ENCODE measurements at regions not wholly inside any gene's neighbourhood (a gene's known extent, or its start where the extent isn't known, plus 50 kb on each side); places are given as distances from the start of the nearest gene placed in this dataset.

- H3K9me3 ChIP-seq, result no peaks in the 10 kb centered on the region
- H3K27me3 ChIP-seq, result no peaks in the 10 kb centered on the region
- intact Hi-C loops (cut with DNase I), result no loop called here
- no peaks in the 10 kb centered on the region for H3K4me1 ChIP-seq
- WGBS, 2 donors, result 56 to 67% methylated on average over 4 of the region's 4 CpGs
- H3K36me3 ChIP-seq, result no peaks in the 10 kb centered on the region
- TF ChIP-seq CTCF (IDR thresholded peaks at IDR 0.05) (no peak), POLR2A (IDR thresholded peaks at IDR 0.05) (no peak), EP300 (IDR thresholded peaks at IDR 0.05) (no peak), POLR2AphosphoS5 (IDR thresholded peaks at IDR 0.05) (no peak)
- no peak overlapping the region for H3K27ac ChIP-seq
- DNase-seq, result no peak
- H3K4me3 ChIP-seq, result no peak overlapping the region
Measured at GRCh38 chr4:102163404-102164140, 181.7 kb downstream of the SLC39A8 start.

- 85 to 88% methylated on average over 6 of the region's 6 CpGs for WGBS, 2 donors
- no peak for DNase-seq
- Histone ChIP-seq H3K9me3 (no peaks in the 10 kb centered on the region), H3K4me3 (no peak overlapping the region), H3K27me3 (no peaks in the 10 kb centered on the region), H3K4me1 (no peaks in the 10 kb centered on the region), H3K36me3 (no peaks in the 10 kb centered on the region), H3K27ac (no peak overlapping the region)
- TF ChIP-seq CTCF (IDR thresholded peaks at IDR 0.05) (no peak), POLR2AphosphoS5 (IDR thresholded peaks at IDR 0.05) (no peak), POLR2A (IDR thresholded peaks at IDR 0.05) (no peak), EP300 (IDR thresholded peaks at IDR 0.05) (no peak)
- intact Hi-C loops (cut with DNase I), result no loop called here
Measured at GRCh38 chr4:102157984-102158383, 187.3 kb downstream of the SLC39A8 start.

DNA sequence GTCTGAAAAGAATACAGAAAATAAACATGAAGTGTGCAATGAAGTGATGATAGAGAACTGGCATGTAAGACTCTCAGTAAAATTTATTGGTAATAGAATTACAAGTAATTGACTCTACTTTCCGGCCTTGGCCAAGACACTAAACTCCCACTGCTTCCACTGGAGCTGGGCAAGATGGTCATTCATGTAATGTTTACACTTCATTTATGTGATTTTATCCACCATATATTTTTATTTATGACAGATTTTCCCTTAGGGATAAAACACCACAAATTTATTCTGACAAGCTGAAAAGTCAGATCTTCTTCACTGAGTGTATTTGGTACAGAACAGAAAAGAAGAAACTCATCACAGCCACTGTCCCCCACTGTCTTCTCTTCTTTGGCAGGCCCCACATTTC, 191.9 kb downstream of the SLC39A8 start:
- WGBS, 2 donors, result 70 to 79% methylated on average over 1 of the region's 1 CpG
- no peaks in the 10 kb centered on the region for H3K4me1 ChIP-seq
- no peak overlapping the region for H3K4me3 ChIP-seq
- no peak overlapping the region for H3K27ac ChIP-seq
- H3K27me3 ChIP-seq, result no peaks in the 10 kb centered on the region
- intact Hi-C loops (cut with DNase I), result no loop called here
- no peaks in the 10 kb centered on the region for H3K36me3 ChIP-seq
- no peaks in the 10 kb centered on the region for H3K9me3 ChIP-seq
- DNase-seq, result no peak
- TF ChIP-seq POLR2AphosphoS5 (IDR thresholded peaks at IDR 0.05) (no peak), POLR2A (IDR thresholded peaks at IDR 0.05) (no peak), CTCF (IDR thresholded peaks at IDR 0.05) (no peak), EP300 (IDR thresholded peaks at IDR 0.05) (no peak)

DNA sequence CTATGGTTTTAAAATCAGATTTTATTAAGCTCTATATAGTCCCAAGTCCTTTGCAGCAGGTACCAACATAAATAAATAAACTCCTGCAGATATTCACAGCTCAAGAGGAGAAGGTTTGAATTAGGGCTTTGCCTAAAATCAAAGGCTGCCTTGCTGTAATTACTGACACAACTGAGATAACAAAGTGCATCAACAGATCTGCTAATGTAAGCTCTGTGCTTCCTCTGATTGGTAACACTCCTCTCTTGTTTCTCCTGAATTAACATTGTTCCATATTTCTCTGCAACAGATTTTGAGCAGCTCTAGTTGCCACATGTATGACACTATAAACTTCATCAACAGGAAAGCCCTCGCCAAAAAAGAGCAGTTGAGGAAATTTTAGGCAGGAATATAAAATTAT, 193.6 kb downstream of the SLC39A8 start:
- intact Hi-C loops (cut with DNase I), result no loop called here
- Histone ChIP-seq H3K36me3 (no peaks in the 10 kb centered on the region), H3K9me3 (no peaks in the 10 kb centered on the region), H3K27me3 (no peaks in the 10 kb centered on the region), H3K4me3 (no peak overlapping the region), H3K4me1 (no peaks in the 10 kb centered on the region), H3K27ac (no peak overlapping the region)
- no peak for TF ChIP-seq EP300 (IDR thresholded peaks at IDR 0.05)
- no peak for TF ChIP-seq POLR2A (IDR thresholded peaks at IDR 0.05)
- TF ChIP-seq POLR2AphosphoS5 (IDR thresholded peaks at IDR 0.05), result no peak
- no peak for TF ChIP-seq CTCF (IDR thresholded peaks at IDR 0.05)
- DNase-seq, result no peak
- 53 to 69% methylated on average over 1 of the region's 1 CpG for WGBS, 2 donors

DNA sequence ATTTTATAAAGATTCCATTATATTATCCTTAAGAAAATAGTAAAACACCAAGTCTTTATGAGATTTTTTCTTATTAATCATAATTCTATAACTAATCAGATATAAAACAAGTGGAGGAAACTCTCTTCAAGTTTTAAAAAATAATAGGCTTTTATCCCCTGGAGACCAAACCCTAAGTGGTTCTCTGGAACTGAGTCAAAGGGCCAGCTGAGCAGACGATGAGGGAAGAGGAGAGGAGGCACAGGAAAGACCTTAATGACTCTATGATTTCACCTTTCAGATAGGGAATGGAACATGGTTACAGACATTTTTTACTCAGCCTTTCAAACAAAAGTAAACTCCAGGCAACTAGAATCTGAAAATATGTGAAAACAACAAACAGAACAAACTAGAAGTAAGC, 201.8 kb downstream of the SLC39A8 start:
- intact Hi-C loops (cut with DNase I), result no loop called here
- WGBS, 2 donors, result 48 to 63% methylated on average over 1 of the region's 1 CpG
- Histone ChIP-seq H3K27me3 (no peaks in the 10 kb centered on the region), H3K4me1 (no peaks in the 10 kb centered on the region), H3K27ac (no peak overlapping the region), H3K9me3 (peaks cover 0 to 2% (median 0%) of the 10 kb centered on the region in 4 donors), H3K4me3 (no peak overlapping the region), H3K36me3 (no peaks in the 10 kb centered on the region)
- TF ChIP-seq EP300 (IDR thresholded peaks at IDR 0.05) (no peak), POLR2AphosphoS5 (IDR thresholded peaks at IDR 0.05) (no peak), POLR2A (IDR thresholded peaks at IDR 0.05) (no peak), CTCF (IDR thresholded peaks at IDR 0.05) (no peak)
- no peak for DNase-seq
